ENCODE measurements at regions not wholly inside any gene's neighbourhood (a gene's known extent, or its start where the extent isn't known, plus 50 kb on each side); places are given as distances from the start of the nearest gene placed in this dataset.

DNA sequence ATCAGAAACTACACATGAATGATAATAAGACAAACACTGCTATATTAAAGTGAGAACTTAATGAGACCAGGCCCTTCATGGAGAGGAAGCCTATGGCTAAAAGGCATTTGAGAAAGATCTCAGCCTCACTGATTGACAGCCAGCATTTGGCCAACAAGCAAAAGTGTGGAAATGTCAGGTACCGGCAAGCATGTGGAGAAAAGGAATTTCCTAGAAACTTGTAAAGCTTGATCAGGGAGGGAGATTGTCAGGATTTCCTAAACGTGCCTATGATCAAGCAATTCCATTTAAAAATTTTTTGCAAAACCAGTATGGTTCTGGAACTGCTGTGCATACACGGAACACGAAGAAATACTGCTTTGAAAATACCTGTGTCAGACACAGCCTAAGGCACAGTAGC, 220.3 kb upstream of the ATP10A start:
- WGBS, 2 experiments, result 87 to 90% methylated on average over 4 of the region's 4 CpGs
- no peaks in the 10 kb centered on the region for H3K36me3 ChIP-seq (ENCODE audit: control insufficient read depth, insufficient read depth, low read length)
- H3K27ac ChIP-seq (ENCODE audit: insufficient read depth, low read depth, low read length, poor library complexity, severe bottlenecking), result no peak overlapping the region
- H3K9me3 ChIP-seq (ENCODE audit: control insufficient read depth, low read length), result no peaks in the 10 kb centered on the region
- no peaks in the 10 kb centered on the region for H3K27me3 ChIP-seq (ENCODE audit: control insufficient read depth, insufficient read depth, low read length, poor library complexity, severe bottlenecking)
- peaks cover 8% of the 10 kb centered on the region for H3K4me1 ChIP-seq (ENCODE audit: control insufficient read depth, insufficient read depth, low read length)
- H3K4me3 ChIP-seq (ENCODE audit: insufficient read depth, low read depth, low read length), result no peak overlapping the region

DNA sequence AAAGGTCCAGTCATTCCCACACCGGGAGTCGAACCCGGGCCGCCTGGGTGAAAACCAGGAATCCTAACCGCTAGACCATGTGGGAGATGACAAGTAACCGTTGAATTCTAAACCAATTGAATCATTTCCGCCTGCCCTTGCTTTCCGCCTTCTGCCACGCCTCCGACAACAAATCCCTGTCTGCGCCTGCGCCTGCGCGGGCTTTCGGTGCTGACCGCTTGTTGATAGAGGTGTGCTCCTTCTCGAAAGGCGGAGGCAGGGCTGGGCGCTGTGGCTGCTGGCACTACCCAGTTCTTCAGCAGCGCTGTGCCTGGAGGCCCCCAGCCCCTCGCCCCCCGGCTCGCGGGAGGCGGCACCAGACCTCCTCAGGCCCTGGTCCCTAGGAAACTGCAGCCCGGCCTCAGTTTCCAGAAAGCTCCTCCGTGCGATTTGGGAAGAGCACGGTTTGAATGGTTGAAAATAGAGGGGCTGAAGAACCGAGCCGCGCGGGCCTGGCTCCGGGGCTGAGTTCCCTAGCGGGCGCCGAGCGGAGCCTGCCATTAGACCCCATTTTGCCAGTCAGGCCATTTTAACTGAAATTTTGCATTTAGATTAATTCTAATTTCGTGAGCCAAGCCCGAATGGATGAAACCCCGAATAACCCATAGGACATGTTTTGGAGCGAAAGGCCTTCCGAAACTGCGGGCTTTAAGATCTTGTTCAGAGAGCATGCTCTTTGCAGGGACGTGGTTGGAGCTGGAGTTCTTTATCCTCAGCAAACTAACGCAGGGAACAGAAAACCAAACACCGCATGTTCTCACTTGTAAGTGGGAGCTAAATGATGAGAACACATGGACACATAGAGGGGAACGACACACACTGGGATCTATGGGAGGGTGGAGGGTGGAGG, 219.3 kb upstream of the ATP10A start:
- no peaks in the 10 kb centered on the region for H3K36me3 ChIP-seq (ENCODE audit: control insufficient read depth, insufficient read depth, low read length)
- peak overlapping the region; percentile 69 for H3K4me3 ChIP-seq (ENCODE audit: insufficient read depth, low read depth, low read length)
- H3K9me3 ChIP-seq (ENCODE audit: control insufficient read depth, low read length), result no peaks in the 10 kb centered on the region
- peaks cover 8% of the 10 kb centered on the region for H3K4me1 ChIP-seq (ENCODE audit: control insufficient read depth, insufficient read depth, low read length)
- H3K27me3 ChIP-seq (ENCODE audit: control insufficient read depth, insufficient read depth, low read length, poor library complexity, severe bottlenecking), result no peaks in the 10 kb centered on the region
- H3K27ac ChIP-seq (ENCODE audit: insufficient read depth, low read depth, low read length, poor library complexity, severe bottlenecking), result peak overlapping the region; percentile 83
- WGBS, 2 experiments, result 7 to 8% methylated on average over 48 of the region's 48 CpGs

DNA sequence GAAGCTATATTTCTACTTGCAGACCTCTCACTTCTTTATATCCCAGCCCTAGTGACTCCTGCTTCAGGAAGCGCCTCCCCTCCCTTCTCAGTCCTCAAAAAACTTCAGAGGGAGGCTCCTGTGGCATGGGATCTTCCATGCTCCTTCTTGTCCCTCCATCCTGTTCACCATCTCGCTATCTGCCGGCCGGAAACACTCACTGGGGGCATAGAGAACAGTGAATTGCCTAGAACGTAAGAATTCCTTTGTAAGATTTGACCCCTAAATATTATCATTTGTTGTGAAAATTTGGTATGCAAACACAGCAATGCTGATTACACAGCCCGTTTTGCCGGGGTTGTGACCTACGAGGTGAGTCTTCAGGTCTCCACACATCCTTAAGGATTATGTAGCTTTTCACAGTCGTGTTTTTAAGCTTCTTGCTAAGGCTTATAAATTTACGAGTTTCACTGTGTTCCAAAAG, 218.7 kb upstream of the ATP10A start:
- Histone ChIP-seq H3K27ac (ENCODE audit: insufficient read depth, low read depth, low read length, poor library complexity, severe bottlenecking) (no peak overlapping the region), H3K9me3 (ENCODE audit: control insufficient read depth, low read length) (no peaks in the 10 kb centered on the region), H3K4me3 (ENCODE audit: insufficient read depth, low read depth, low read length) (peak overlapping the region; percentile 69), H3K27me3 (ENCODE audit: control insufficient read depth, insufficient read depth, low read length, poor library complexity, severe bottlenecking) (no peaks in the 10 kb centered on the region), H3K4me1 (ENCODE audit: control insufficient read depth, insufficient read depth, low read length) (peaks cover 8% of the 10 kb centered on the region), H3K36me3 (ENCODE audit: control insufficient read depth, insufficient read depth, low read length) (no peaks in the 10 kb centered on the region)
- WGBS, 2 experiments, result 31% methylated on average over 8 to 10 of the region's 10 CpGs

DNA sequence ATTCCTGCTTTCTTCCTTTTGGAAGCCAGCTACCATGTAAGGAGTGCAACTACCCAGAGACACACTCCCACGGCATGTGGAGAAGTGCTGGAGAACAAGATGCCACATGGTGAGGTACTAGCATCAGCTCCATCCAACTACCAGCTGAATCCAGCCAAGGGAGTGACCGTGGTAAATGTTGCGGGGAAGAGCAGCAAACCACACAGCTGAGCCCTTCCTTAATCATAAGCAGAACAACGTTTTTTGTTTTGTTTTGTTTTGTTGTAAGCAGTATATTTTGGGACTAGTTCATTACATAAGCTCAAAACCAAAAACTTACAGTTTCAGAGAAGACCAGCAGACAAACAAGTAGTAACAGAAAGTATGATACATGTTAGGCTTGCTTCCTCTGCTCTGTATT, 212.6 kb upstream of the ATP10A start:
- 93 to 99% methylated on average over 4 of the region's 4 CpGs for WGBS, 2 experiments
- Histone ChIP-seq H3K27ac (ENCODE audit: insufficient read depth, low read depth, low read length, poor library complexity, severe bottlenecking) (no peak overlapping the region), H3K4me3 (ENCODE audit: insufficient read depth, low read depth, low read length) (no peak overlapping the region), H3K9me3 (ENCODE audit: control insufficient read depth, low read length) (no peaks in the 10 kb centered on the region), H3K36me3 (ENCODE audit: control insufficient read depth, insufficient read depth, low read length) (no peaks in the 10 kb centered on the region), H3K27me3 (ENCODE audit: control insufficient read depth, insufficient read depth, low read length, poor library complexity, severe bottlenecking) (no peaks in the 10 kb centered on the region), H3K4me1 (ENCODE audit: control insufficient read depth, insufficient read depth, low read length) (no peaks in the 10 kb centered on the region)

DNA sequence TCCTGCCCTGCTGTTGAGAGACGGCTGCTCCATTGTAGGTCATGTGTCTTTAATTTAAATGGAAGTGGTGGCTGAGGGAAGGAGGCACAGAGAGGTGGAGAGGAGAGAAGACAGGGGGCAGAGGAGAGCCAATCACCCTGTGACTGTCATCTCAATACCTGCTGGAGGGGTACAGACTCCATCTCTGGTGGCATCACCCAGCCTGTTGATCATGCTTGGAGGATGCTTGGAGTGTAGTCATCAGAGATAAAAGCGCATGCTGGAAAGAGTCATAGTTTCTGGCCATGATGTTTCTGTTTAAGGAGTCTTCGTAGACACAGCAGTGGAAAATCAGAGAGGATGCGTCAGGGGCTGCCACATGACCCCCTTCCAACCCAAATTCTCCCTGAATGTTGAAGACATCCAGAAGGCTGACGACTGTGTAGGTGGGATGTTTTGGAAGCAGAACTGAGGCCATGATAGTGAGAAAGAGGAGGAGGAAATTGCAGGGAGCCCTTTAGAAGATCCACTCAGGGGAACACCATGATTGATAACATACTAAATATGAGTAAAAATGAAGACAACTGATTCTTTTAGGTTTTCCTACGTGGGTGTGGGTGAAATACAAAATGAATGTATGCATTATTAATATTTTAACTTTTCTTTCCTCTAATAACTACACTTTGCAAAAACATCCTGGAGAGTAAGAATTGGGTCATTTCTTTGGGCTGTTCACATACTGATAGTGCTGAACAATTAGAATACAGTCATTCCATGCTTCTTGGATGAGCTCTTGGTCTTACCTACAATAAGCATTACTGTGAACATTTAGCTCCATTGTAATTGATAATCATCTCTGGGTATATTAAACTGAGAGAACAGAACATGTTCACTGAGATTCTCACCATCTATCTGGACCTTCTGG, 210.6 kb upstream of the ATP10A start:
- Histone ChIP-seq H3K4me1 (ENCODE audit: control insufficient read depth, insufficient read depth, low read length) (peaks cover 13% of the 10 kb centered on the region), H3K27me3 (ENCODE audit: control insufficient read depth, insufficient read depth, low read length, poor library complexity, severe bottlenecking) (no peaks in the 10 kb centered on the region), H3K27ac (ENCODE audit: insufficient read depth, low read depth, low read length, poor library complexity, severe bottlenecking) (no peak overlapping the region), H3K36me3 (ENCODE audit: control insufficient read depth, insufficient read depth, low read length) (no peaks in the 10 kb centered on the region), H3K4me3 (ENCODE audit: insufficient read depth, low read depth, low read length) (no peak overlapping the region), H3K9me3 (ENCODE audit: control insufficient read depth, low read length) (no peaks in the 10 kb centered on the region)
- 75% methylated on average over 5 of the region's 6 CpGs for WGBS, 2 experiments

DNA sequence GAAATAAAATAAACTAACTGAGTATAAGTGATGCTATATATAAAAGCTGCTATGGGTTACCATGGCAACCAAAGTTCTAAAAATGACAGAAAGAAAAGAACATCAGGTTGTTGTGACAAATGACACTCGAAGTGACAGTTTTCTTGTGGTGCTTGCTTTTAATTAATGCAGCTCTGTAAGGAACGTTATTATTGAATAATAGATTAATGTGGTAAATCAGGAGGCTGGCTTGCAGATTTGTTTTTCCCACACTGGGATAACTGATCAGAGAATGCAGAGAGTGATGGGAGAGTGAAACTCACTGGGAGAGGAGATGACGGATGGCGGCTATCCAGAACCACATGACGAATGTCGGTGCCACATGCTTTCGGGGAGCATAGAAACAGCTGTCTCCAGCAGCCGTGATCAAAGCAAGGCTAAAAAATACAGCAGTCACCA, 207.0 kb upstream of the ATP10A start:
- WGBS, 2 experiments, result 78 to 81% methylated on average over 8 of the region's 8 CpGs
- no peak overlapping the region for H3K27ac ChIP-seq (ENCODE audit: insufficient read depth, low read depth, low read length, poor library complexity, severe bottlenecking)
- H3K9me3 ChIP-seq (ENCODE audit: control insufficient read depth, low read length), result no peaks in the 10 kb centered on the region
- H3K4me1 ChIP-seq (ENCODE audit: control insufficient read depth, insufficient read depth, low read length), result peaks cover 15% of the 10 kb centered on the region
- H3K36me3 ChIP-seq (ENCODE audit: control insufficient read depth, insufficient read depth, low read length), result no peaks in the 10 kb centered on the region
- no peak overlapping the region for H3K4me3 ChIP-seq (ENCODE audit: insufficient read depth, low read depth, low read length)
- no peaks in the 10 kb centered on the region for H3K27me3 ChIP-seq (ENCODE audit: control insufficient read depth, insufficient read depth, low read length, poor library complexity, severe bottlenecking)

DNA sequence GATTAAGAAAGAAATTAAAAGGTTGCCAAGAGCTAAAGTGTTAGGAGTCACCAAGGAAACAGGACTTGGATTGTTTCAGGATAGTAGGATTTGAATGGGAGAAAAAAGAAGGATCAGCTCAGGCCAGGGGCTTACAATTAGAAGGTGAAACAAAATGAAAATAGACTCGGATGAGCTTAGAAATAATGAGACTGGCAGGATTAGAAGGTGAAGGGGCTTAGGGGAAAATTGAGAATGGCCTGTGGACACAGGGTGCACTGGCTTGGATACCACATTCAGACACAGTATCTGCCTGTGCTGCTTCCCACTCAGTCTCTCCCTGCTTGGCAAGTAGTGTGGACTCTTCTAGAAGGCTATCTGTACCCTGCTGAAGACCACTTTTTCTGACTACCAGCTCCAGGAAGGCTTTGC, 206.1 kb upstream of the ATP10A start:
- Histone ChIP-seq H3K27me3 (ENCODE audit: control insufficient read depth, insufficient read depth, low read length, poor library complexity, severe bottlenecking) (no peaks in the 10 kb centered on the region), H3K27ac (ENCODE audit: insufficient read depth, low read depth, low read length, poor library complexity, severe bottlenecking) (peak overlapping the region; percentile 71), H3K36me3 (ENCODE audit: control insufficient read depth, insufficient read depth, low read length) (no peaks in the 10 kb centered on the region), H3K4me1 (ENCODE audit: control insufficient read depth, insufficient read depth, low read length) (peaks cover 15% of the 10 kb centered on the region), H3K9me3 (ENCODE audit: control insufficient read depth, low read length) (no peaks in the 10 kb centered on the region), H3K4me3 (ENCODE audit: insufficient read depth, low read depth, low read length) (no peak overlapping the region)
- 36 to 64% methylated on average over 1 of the region's 1 CpG for WGBS, 2 experiments

DNA sequence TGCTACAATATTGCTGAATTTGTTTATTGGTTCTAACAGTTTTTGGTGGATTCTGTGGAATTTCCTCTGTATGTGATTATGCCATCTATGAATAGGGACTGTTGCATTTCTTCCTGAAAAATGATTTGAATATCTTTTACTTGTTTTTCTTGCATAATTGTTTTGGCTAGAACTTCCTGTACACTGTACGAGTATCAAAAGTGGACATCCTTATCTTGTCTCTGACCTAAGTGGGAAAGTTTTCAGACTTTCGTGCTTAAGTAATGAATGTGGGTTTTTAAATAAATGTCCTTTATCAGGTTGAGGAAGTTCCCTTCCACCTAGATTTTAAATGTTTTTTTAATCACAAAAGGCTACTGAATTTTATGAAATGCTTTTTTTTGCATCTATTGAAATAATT, 203.8 kb upstream of the ATP10A start:
- H3K36me3 ChIP-seq (ENCODE audit: control insufficient read depth, insufficient read depth, low read length), result no peaks in the 10 kb centered on the region
- no peaks in the 10 kb centered on the region for H3K9me3 ChIP-seq (ENCODE audit: control insufficient read depth, low read length)
- H3K27me3 ChIP-seq (ENCODE audit: control insufficient read depth, insufficient read depth, low read length, poor library complexity, severe bottlenecking), result no peaks in the 10 kb centered on the region
- peaks cover 15% of the 10 kb centered on the region for H3K4me1 ChIP-seq (ENCODE audit: control insufficient read depth, insufficient read depth, low read length)
- no peak overlapping the region for H3K4me3 ChIP-seq (ENCODE audit: insufficient read depth, low read depth, low read length)
- no peak overlapping the region for H3K27ac ChIP-seq (ENCODE audit: insufficient read depth, low read depth, low read length, poor library complexity, severe bottlenecking)
- 94 to 100% methylated on average over 2 of the region's 2 CpGs for WGBS, 2 experiments

DNA sequence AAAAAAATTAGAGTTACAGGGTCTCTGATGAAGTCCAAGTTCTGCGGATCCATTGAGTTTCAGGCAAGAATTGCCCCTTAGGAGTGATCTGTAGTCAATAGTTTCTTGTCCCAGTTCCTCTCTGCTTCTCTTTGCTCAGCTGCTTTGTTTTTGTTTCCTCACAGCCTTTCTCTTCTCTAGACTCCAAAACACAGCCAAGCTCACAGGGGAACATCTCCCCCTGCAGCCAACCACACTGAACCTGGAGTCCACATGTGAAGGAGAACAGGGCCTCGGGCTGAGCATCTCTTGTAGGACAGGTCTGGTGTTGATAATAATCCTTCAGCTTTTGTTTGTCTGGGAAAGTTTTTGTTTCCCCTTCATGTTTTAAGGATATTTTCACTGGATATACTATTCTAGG, 202.6 kb upstream of the ATP10A start:
- no peaks in the 10 kb centered on the region for H3K36me3 ChIP-seq (ENCODE audit: control insufficient read depth, insufficient read depth, low read length)
- H3K27ac ChIP-seq (ENCODE audit: insufficient read depth, low read depth, low read length, poor library complexity, severe bottlenecking), result no peak overlapping the region
- H3K9me3 ChIP-seq (ENCODE audit: control insufficient read depth, low read length), result no peaks in the 10 kb centered on the region
- no peak overlapping the region for H3K4me3 ChIP-seq (ENCODE audit: insufficient read depth, low read depth, low read length)
- H3K4me1 ChIP-seq (ENCODE audit: control insufficient read depth, insufficient read depth, low read length), result peaks cover 15% of the 10 kb centered on the region
- no peaks in the 10 kb centered on the region for H3K27me3 ChIP-seq (ENCODE audit: control insufficient read depth, insufficient read depth, low read length, poor library complexity, severe bottlenecking)
- WGBS, 2 experiments, result 82 to 85% methylated on average over 2 of the region's 2 CpGs

DNA sequence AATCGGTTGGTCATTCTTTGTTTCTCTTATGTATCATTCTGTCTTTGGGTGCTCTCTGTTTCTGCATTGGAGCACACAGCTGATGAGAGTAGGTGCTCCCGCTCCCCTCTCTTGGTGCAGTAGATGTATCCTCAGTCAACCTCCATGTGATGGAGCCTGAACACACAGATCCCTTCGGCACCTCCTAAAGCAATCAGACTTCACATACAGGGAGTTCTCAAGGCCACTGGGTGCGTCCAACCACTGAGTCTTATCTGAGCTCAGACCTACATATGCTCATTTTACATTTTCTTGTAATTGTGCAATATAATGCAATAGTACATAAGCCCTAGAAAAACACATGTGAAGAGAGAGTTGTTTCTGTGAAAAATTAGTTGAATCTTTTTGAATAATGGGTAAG, 198.1 kb upstream of the ATP10A start:
- Histone ChIP-seq H3K9me3 (ENCODE audit: control insufficient read depth, low read length) (no peaks in the 10 kb centered on the region), H3K36me3 (ENCODE audit: control insufficient read depth, insufficient read depth, low read length) (no peaks in the 10 kb centered on the region), H3K27ac (ENCODE audit: insufficient read depth, low read depth, low read length, poor library complexity, severe bottlenecking) (no peak overlapping the region), H3K27me3 (ENCODE audit: control insufficient read depth, insufficient read depth, low read length, poor library complexity, severe bottlenecking) (no peaks in the 10 kb centered on the region), H3K4me3 (ENCODE audit: insufficient read depth, low read depth, low read length) (no peak overlapping the region), H3K4me1 (ENCODE audit: control insufficient read depth, insufficient read depth, low read length) (no peaks in the 10 kb centered on the region)
- WGBS, 2 experiments, result 92 to 94% methylated on average over 3 of the region's 4 CpGs
